MCF 10A (cell line): ENCODE measurements at regions not wholly inside any gene's neighbourhood (a gene's known extent, or its start where the extent isn't known, plus 50 kb on each side); places are given as distances from the start of the nearest gene placed in this dataset.

ENCODE experiments used
- BruUV-seq: library from RNA; stranded (reverse); fragments of 400-500 nt; replicated peaks from 2 replicates; lab custom pipeline; 2021; lab: Mats Ljungman, UMichigan
- CTCF ChIA-PET: fragments of 300-600 bp; sonication (Branson Sonifier 250); formaldehyde crosslinking; extraction: SDS; loops from one replicate; lab custom pipeline; 2021; ENCODE audit warnings: antibody characterized with exemption, inconsistent platforms; lab: Yijun Ruan, JAX
- POLR2A ChIA-PET: fragments of 300-600, 350-650 bp; sonication (Branson Sonifier 250); formaldehyde crosslinking; extraction: SDS; loops from one replicate; lab custom pipeline; 2020; ENCODE audit warnings: antibody characterized with exemption, inconsistent platforms; lab: Yijun Ruan, JAX
- DNase-seq: peaks from one replicate; pipeline ENCODE4 v3.0.0-alpha.2; 2018; ENCODE audit not compliant: unreplicated experiment
- H3K27ac Mint-ChIP-seq: one replicate; pipeline ENCODE4 v1.8.0; 2022; ENCODE audit warnings: mild to moderate bottlenecking, low read depth, mixed read lengths; ENCODE audit not compliant: unreplicated experiment
- H3K27me3 Mint-ChIP-seq: one replicate; pipeline ENCODE4 v1.8.0; 2022; ENCODE audit warnings: mixed read lengths; ENCODE audit not compliant: insufficient read depth, unreplicated experiment
- H3K36me3 Mint-ChIP-seq: one replicate; pipeline ENCODE4 v1.8.0; 2022; ENCODE audit warnings: mild to moderate bottlenecking, moderate library complexity, mixed read lengths; ENCODE audit not compliant: insufficient read depth, unreplicated experiment
- H3K4me1 Mint-ChIP-seq: one replicate; pipeline ENCODE4 v1.8.0; 2022; ENCODE audit warnings: mixed read lengths; ENCODE audit not compliant: insufficient read depth, unreplicated experiment
- H3K4me3 Mint-ChIP-seq: one replicate; pipeline ENCODE4 v1.8.0; 2022; ENCODE audit warnings: mild to moderate bottlenecking, moderate library complexity, mixed read lengths; ENCODE audit not compliant: unreplicated experiment
- H3K9me3 Mint-ChIP-seq: one replicate; pipeline ENCODE4 v1.8.0; 2022; ENCODE audit warnings: mixed read lengths; ENCODE audit not compliant: unreplicated experiment
- intact Hi-C: fragments of 100-400 bp; cut with micrococcal nuclease; formaldehyde crosslinking; loops from 2 replicates; pipeline ENCODE4 v1.14.1; 2022
- TF ChIP-seq, protein P1 (sequence below): fragments of 200-600 bp; IDR thresholded peaks from one replicate; pipeline ENCODE4 v1.8.0; 2022; ENCODE audit warnings: antibody characterized with exemption, mild to moderate bottlenecking; ENCODE audit not compliant: unreplicated experiment

DNA sequence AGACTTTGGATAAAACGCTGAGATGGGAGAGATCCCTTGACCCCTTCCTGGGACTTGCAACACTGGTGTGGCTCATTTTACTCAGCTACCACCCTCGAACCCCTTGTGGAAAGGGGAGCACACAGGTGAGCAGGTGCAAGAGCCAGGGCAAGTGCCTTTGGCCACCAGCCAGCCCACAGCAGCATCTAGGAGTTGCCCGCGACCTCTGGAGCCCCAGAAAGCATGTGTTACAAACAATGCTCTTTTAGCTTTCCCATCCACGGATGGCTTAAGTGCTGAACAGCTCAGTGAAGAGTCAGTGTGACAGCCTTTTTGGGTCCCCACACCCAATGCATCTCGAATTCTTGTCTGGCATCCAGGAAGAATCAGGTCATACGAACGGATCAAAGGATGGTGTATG lies 197.8 kb downstream of the MEMO1 start:
- TF ChIP-seq, protein P1, sequence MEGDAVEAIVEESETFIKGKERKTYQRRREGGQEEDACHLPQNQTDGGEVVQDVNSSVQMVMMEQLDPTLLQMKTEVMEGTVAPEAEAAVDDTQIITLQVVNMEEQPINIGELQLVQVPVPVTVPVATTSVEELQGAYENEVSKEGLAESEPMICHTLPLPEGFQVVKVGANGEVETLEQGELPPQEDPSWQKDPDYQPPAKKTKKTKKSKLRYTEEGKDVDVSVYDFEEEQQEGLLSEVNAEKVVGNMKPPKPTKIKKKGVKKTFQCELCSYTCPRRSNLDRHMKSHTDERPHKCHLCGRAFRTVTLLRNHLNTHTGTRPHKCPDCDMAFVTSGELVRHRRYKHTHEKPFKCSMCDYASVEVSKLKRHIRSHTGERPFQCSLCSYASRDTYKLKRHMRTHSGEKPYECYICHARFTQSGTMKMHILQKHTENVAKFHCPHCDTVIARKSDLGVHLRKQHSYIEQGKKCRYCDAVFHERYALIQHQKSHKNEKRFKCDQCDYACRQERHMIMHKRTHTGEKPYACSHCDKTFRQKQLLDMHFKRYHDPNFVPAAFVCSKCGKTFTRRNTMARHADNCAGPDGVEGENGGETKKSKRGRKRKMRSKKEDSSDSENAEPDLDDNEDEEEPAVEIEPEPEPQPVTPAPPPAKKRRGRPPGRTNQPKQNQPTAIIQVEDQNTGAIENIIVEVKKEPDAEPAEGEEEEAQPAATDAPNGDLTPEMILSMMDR = no peak
- no peaks in the 10 kb centered on the region for H3K4me1 Mint-ChIP-seq
- H3K4me3 Mint-ChIP-seq = no peak overlapping the region
- H3K27ac Mint-ChIP-seq = no peak overlapping the region
- H3K27me3 Mint-ChIP-seq = no peaks in the 10 kb centered on the region
- ChIA-PET CTCF (no interaction called here), POLR2A (no interaction called here)
- intact Hi-C loops = no loop called here
- no peaks in the 10 kb centered on the region for H3K36me3 Mint-ChIP-seq
- DNase-seq = no peak
- H3K9me3 Mint-ChIP-seq = no peaks in the 10 kb centered on the region
- BruUV-seq = no TSS peak

DNA sequence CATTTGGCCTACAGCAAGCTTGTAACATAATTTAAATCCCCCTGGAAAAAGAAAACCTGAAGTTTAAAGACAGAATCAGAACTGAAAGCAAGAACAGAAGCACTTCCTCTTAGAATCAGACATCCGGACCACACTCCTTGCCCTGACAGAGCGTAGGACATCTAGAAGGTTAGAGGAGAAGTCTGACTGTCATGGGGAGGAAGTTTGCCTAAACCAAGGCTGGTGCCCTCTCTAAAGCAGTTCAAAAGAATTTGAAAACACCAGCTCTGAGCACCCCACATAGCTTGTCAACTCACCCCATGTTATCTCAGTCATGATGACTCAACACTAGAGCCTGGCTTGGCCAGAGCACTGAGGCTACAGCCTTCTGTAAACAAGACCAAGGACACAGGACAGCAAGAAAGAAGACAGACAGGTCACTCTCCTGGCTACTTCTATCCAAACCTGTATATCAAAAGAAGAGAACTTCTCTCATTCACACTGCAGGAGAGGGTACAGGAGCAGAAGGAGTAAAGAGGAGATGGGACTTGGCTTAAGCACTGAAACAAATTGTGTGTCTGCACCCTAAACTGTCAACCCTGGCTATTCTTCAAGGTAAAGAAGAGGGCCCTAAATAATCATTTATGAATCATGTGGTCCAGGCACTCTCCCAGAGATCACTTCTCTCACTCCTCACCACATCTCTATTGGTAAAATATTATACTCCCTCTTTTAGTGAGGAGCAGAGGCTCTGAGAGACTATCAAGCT lies 198.6 kb downstream of the MEMO1 start:
- ChIA-PET POLR2A (no interaction called here), CTCF (interaction anchor here (0.6 to 1.2 kb wide), 3 partner anchors 173 to 1133 kb away, joined by 3 to 8 read pairs (median 3); no protein-coding TSS in a partner anchor)
- no peaks in the 10 kb centered on the region for H3K36me3 Mint-ChIP-seq
- H3K9me3 Mint-ChIP-seq = no peaks in the 10 kb centered on the region
- intact Hi-C loops = no loop called here
- peak; percentile 28 for DNase-seq
- H3K4me3 Mint-ChIP-seq = no peak overlapping the region
- BruUV-seq = no TSS peak
- TF ChIP-seq, protein P1 = no peak
- H3K27ac Mint-ChIP-seq = no peak overlapping the region
- no peaks in the 10 kb centered on the region for H3K27me3 Mint-ChIP-seq
- no peaks in the 10 kb centered on the region for H3K4me1 Mint-ChIP-seq

DNA sequence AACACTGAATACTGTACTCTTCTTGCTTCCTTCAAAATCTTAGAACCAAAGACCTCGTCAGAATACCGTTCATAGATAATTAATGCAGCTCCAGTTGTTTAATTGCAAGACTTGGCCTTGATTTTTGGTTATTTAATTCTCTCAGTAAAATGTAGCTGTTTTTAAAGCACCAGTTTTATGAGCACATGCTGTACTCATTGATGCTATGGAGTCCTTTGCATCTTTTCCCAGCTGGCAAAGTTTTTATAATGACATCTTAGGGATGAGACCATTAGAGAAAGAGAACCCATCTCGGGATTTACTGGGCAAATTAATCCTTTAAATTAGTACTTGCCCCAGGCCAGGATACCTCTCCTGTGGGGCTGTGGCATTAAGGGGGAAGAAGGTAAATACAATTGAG lies 199.3 kb downstream of the MEMO1 start:
- no peaks in the 10 kb centered on the region for H3K27me3 Mint-ChIP-seq
- H3K4me1 Mint-ChIP-seq = no peaks in the 10 kb centered on the region
- no TSS peak for BruUV-seq
- CTCF ChIA-PET = interaction anchor here (0.6 to 1.2 kb wide), 5 partner anchors 172 to 1602 kb away, joined by 3 to 8 read pairs (median 3); no protein-coding TSS in a partner anchor
- DNase-seq = no peak
- TF ChIP-seq, protein P1 = no peak
- POLR2A ChIA-PET = no interaction called here
- H3K36me3 Mint-ChIP-seq = no peaks in the 10 kb centered on the region
- intact Hi-C loops = no loop called here
- no peak overlapping the region for H3K4me3 Mint-ChIP-seq
- H3K9me3 Mint-ChIP-seq = no peaks in the 10 kb centered on the region
- no peak overlapping the region for H3K27ac Mint-ChIP-seq

DNA sequence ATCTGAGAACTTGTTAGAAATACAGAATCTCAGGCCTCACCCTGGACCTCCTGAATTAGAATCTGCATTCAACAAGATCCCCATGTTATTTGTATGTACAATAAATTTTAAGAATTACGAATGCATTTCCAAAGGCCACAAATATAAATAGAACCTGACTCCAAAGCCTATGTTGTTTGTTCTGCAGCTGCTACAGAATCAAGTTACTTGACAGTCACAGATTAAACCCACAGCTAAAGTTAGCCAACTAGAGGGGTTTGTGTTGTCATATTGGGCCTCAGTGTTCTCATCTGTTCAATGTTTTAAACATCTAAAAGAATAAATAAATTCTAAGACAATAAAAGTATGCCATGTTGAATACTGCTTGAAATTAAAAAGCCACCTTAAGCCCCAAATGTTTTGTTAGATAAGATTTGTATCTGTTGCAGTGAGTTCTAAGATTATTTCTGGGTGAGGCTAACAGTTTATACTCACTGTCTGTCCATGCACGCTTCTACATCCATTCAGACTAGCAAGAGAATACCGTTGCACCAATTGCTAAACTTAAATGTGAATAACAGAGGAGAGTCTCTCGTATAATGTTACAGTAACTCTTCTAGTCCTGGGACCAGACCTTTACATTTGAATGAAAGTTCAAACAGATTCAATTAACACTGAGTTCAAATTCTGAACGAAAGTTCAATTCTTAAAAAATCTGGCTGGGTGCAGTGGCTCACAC lies 200.4 kb downstream of the MEMO1 start:
- Mint-ChIP-seq H3K4me1 (no peaks in the 10 kb centered on the region), H3K4me3 (no peak overlapping the region), H3K9me3 (no peaks in the 10 kb centered on the region), H3K27me3 (no peaks in the 10 kb centered on the region), H3K27ac (no peak overlapping the region), H3K36me3 (no peaks in the 10 kb centered on the region)
- CTCF ChIA-PET = interaction anchor here (0.9 to 1.2 kb wide), 2 partner anchors 641 to 1600 kb away, joined by 3 read pairs; no protein-coding TSS in a partner anchor
- intact Hi-C loops = no loop called here
- TF ChIP-seq, protein P1 = no peak
- POLR2A ChIA-PET = interaction anchor here (0.6 kb wide), 1 partner anchor 794 kb away, joined by 3 read pairs; no protein-coding TSS in a partner anchor
- no TSS peak for BruUV-seq
- DNase-seq = no peak
